GM12878 (cell line): ENCODE measurements at regions not wholly inside any gene's neighbourhood (a gene's known extent, or its start where the extent isn't known, plus 50 kb on each side); places are given as distances from the start of the nearest gene placed in this dataset.

Source experiments
- ATAC-seq: fragments of 200-7000 bp; cut with Tn5 transposase; 3 replicates; pipeline ENCODE4 v1.9.1; 2020; ENCODE audit warnings: mild to moderate bottlenecking, moderate library complexity
- BruUV-seq: library from RNA; stranded (reverse); fragments of 400-500 nt; replicated peaks from 2 replicates; lab custom pipeline; 2021; lab: Mats Ljungman, UMichigan
- CTCF ChIA-PET: fragments of 300-600 bp; sonication (Branson Sonifier 250); formaldehyde crosslinking; extraction: SDS; loops from one replicate; lab custom pipeline; 2021; ENCODE audit warnings: inconsistent platforms; lab: Yijun Ruan, JAX
- POLR2A ChIA-PET: fragments of 350-600 bp; formaldehyde crosslinking; extraction: SDS; loops from one replicate; lab custom pipeline; 2021; ENCODE audit warnings: inconsistent platforms; lab: Charles Lee
- RAD21 ChIA-PET: fragments of 300-600 bp; sonication (Branson Sonifier 250); formaldehyde crosslinking; loops from one replicate; lab custom pipeline; 2023; ENCODE audit warnings: antibody characterized with exemption; ENCODE audit not compliant: unreplicated experiment; lab: Charles Lee
- SMC1A ChIA-PET: fragments of 300-600 bp; sonication (Branson Sonifier 250); formaldehyde crosslinking; loops from one replicate; lab custom pipeline; 2023; ENCODE audit not compliant: unreplicated experiment, uncharacterized antibody; lab: Charles Lee
- DNase-seq: peaks from one replicate; pipeline ENCODE4 v3.0.0-alpha.2; 2011; ENCODE audit warnings: low read depth, low spot score
- FAIRE-seq: peaks from 3 replicates; lab custom pipeline; 2011; peaks lifted over from hg19 to GRCh38; lab: Jason Lieb, UNC
- H2AFZ ChIP-seq: 2 replicates; pipeline ENCODE4 v1.6.0; 2011; ENCODE audit warnings: low read depth, low read length, control low read depth; ENCODE audit not compliant: control insufficient read depth
- H3K27ac ChIP-seq: 2 replicates; pipeline ENCODE4 v1.5.1; 2011; ENCODE audit warnings: control low read depth; ENCODE audit not compliant: control insufficient read depth, insufficient read depth
- H3K27me3 ChIP-seq, 2 experiments: replicated peaks in 1 of 2; 2 replicates each; pipeline versions ENCODE4 v1.6.0 to v1.6.1; 2011; ENCODE audit warnings: low read length in 1 of 2; ENCODE audit not compliant: control insufficient read depth in 2 of 2, insufficient read depth in 2 of 2
- H3K36me3 ChIP-seq, 2 experiments: 2 replicates each; pipeline ENCODE4 v1.5.1; 2011; ENCODE audit warnings: low read length in 1 of 2; ENCODE audit not compliant: control insufficient read depth in 2 of 2, insufficient read depth in 2 of 2
- H3K4me1 ChIP-seq: 2 replicates; pipeline ENCODE4 v1.6.1; 2011; ENCODE audit warnings: mild to moderate bottlenecking, low read length, moderate library complexity, mixed read lengths; ENCODE audit not compliant: control insufficient read depth, insufficient read depth
- H3K4me2 ChIP-seq: 2 replicates; pipeline ENCODE4 v1.6.0; 2011; ENCODE audit warnings: control low read depth; ENCODE audit not compliant: control insufficient read depth, insufficient read depth
- H3K4me3 ChIP-seq: fragments of 200-600 bp; sonication (generic); 2 replicates; pipeline ENCODE4 v1.5.1; 2016
- H3K79me2 ChIP-seq: 2 replicates; pipeline ENCODE4 v1.6.0; 2011; ENCODE audit warnings: low read length; ENCODE audit not compliant: control insufficient read depth, insufficient read depth
- H3K9ac ChIP-seq: 2 replicates; pipeline ENCODE4 v1.8.0; 2011; ENCODE audit warnings: low read length, control low read depth, mixed read lengths; ENCODE audit not compliant: control insufficient read depth, insufficient read depth
- H3K9me3 ChIP-seq: replicated peaks from 3 replicates; pipeline ENCODE4 v1.5.1; 2011; ENCODE audit warnings: mild to moderate bottlenecking, low read length; ENCODE audit not compliant: control insufficient read depth, insufficient read depth
- H4K20me1 ChIP-seq: 2 replicates; pipeline ENCODE4 v1.6.0; 2011; ENCODE audit not compliant: control insufficient read depth, insufficient read depth
- BHLHE40 ChIP-seq, 2 experiments: fragments of 450-650 bp in 1 of 2; IDR thresholded peaks; 2 replicates each; pipeline ENCODE4 v1.6.1; 2011 to 2017; ENCODE audit warnings: low read depth in 2 of 2, borderline replicate concordance in 1 of 2, improper control_type of control experiment in 1 of 2, low read length in 1 of 2, mild to moderate bottlenecking in 1 of 2
- CHD2 ChIP-seq: IDR thresholded peaks from 2 replicates; pipeline ENCODE4 v1.6.1; 2011; ENCODE audit warnings: low read depth, low read length, improper control_type of control experiment, borderline replicate concordance
- FOXK2 ChIP-seq: fragments of 450-650 bp; IDR thresholded peaks from 2 replicates; pipeline ENCODE4 v1.6.1; 2017; ENCODE audit warnings: mild to moderate bottlenecking, moderate library complexity
- SREBF2 ChIP-seq: IDR thresholded peaks from 2 replicates; pipeline ENCODE4 v1.6.1; 2012; ENCODE audit warnings: mild to moderate bottlenecking, low read length
- ZBED1 ChIP-seq: IDR thresholded peaks from 2 replicates; pipeline ENCODE4 v1.6.1; 2016; ENCODE audit warnings: borderline replicate concordance
- WGBS: methylation state at CpG from one replicate; pipeline ENCODE4 v1.1.6; 2016; ENCODE audit warnings: low lambda C conversion rate; ENCODE audit not compliant: insufficient replicate concordance, insufficient coverage; ENCODE audit errors: missing lambda C conversion rate; 5-methylcytosine and 5-hydroxymethylcytosine counted together
- in situ Hi-C: fragments of 300-500 bp; cut with MboI; formaldehyde crosslinking; loops from 9 replicates; pipeline ENCODE4 v1.14.3; 2018; ENCODE audit warnings: mixed read lengths
- intact Hi-C: fragments of 100-400 bp; cut with micrococcal nuclease; formaldehyde crosslinking; loops from one replicate; pipeline ENCODE4 v1.14.2; 2022; ENCODE audit not compliant: unreplicated experiment
- TF ChIP-seq, protein P1 (sequence below): fragments of 450-650 bp; IDR thresholded peaks from 2 replicates; pipeline ENCODE4 v1.6.1; 2017; ENCODE audit warnings: low read depth, mild to moderate bottlenecking, moderate library complexity
- TF ChIP-seq, protein P2 (sequence below): fragments of 450-650 bp; formaldehyde crosslinking; IDR thresholded peaks from 2 replicates; pipeline ENCODE4 v1.4.0; 2022; ENCODE audit warnings: mild to moderate bottlenecking, moderate library complexity
- TF ChIP-seq, protein P3 (sequence below): IDR thresholded peaks from 2 replicates; pipeline ENCODE4 v1.6.1; 2012; ENCODE audit warnings: low read depth, low read length, improper control_type of control experiment

DNA sequence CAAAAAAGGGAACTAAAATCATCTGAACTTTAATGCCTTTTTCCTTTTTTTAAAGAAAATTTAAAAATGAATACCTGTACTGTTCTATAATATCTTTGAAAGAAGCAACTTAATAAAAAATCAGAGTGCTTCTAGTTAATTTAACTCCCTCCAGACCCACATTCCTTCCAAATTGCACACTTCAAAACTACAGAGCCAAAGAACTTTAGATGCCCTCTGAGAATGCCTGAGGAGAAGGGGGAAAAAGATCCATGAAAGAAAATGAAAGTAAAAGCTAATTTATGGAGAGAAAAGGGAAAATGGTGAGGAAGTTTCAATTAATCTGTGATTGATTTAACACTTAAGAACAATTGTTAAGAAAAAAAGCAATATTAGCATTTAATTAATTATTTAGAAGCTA is 1141.6 kb downstream of the IGSF11 start:
- in situ Hi-C loops (no loop called here), intact Hi-C loops (no loop called here)
- ATAC-seq (no peak), FAIRE-seq (no peak)
- POLR2A ChIA-PET, result no interaction called here
- Histone ChIP-seq H2AFZ (no peak overlapping the region), H3K4me3 (no peak overlapping the region), H3K36me3 (no peaks in the 10 kb centered on the region), H4K20me1 (no peaks in the 10 kb centered on the region), H3K4me1 (no peaks in the 10 kb centered on the region), H3K9ac (no peak overlapping the region), H3K27me3 (no peaks in the 10 kb centered on the region), H3K79me2 (no peaks in the 10 kb centered on the region), H3K27ac (no peak overlapping the region), H3K9me3 (no peaks in the 10 kb centered on the region)
- RAD21 ChIA-PET, result no interaction called here
- no TSS peak for BruUV-seq
- SMC1A ChIA-PET, result interaction anchor here (1.7 kb wide), 1 partner anchor 19 kb away, joined by 3 read pairs; no protein-coding TSS in a partner anchor
- CTCF ChIA-PET, result no interaction called here
- TF ChIP-seq BHLHE40 (IDR thresholded peaks at IDR 0.05; ENCODE audit: borderline replicate concordance in 1 of 2, low read depth in 2 of 2, low read length in 1 of 2), result no peak
- TF ChIP-seq, protein P1, sequence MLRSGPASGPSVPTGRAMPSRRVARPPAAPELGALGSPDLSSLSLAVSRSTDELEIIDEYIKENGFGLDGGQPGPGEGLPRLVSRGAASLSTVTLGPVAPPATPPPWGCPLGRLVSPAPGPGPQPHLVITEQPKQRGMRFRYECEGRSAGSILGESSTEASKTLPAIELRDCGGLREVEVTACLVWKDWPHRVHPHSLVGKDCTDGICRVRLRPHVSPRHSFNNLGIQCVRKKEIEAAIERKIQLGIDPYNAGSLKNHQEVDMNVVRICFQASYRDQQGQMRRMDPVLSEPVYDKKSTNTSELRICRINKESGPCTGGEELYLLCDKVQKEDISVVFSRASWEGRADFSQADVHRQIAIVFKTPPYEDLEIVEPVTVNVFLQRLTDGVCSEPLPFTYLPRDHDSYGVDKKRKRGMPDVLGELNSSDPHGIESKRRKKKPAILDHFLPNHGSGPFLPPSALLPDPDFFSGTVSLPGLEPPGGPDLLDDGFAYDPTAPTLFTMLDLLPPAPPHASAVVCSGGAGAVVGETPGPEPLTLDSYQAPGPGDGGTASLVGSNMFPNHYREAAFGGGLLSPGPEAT, result no peak
- TF ChIP-seq, all 136 proteins: peak for 0
- no peak overlapping the region for H3K4me2 ChIP-seq
- no peak for DNase-seq

DNA sequence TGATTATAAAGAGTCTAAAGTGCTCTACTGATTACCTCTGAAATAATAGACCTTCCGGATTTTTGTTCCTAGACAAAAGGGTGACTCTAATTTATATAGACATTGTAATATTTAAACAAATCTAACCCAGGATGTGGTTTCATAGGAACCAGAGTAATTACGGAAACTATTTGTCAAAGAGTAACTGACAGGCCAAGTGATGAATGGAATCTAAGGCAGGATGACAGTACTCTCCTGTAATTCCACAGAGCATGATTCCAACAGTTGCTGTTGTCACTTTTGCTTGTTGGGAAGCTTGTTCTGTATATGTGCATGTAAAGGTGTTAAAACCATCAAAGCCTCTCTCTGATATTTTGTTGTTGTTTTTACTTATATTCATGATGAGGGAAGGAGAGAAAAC is 1141.0 kb downstream of the IGSF11 start:
- Histone ChIP-seq H3K9me3 (no peaks in the 10 kb centered on the region), H3K9ac (no peak overlapping the region), H3K36me3 (no peaks in the 10 kb centered on the region), H2AFZ (no peak overlapping the region), H4K20me1 (no peaks in the 10 kb centered on the region), H3K27me3 (no peaks in the 10 kb centered on the region), H3K27ac (no peak overlapping the region), H3K4me1 (no peaks in the 10 kb centered on the region), H3K79me2 (no peaks in the 10 kb centered on the region), H3K4me2 (no peak overlapping the region), H3K4me3 (no peak overlapping the region)
- TF ChIP-seq CHD2 (no peak), SREBF2 (no peak), FOXK2 (no peak), ZBED1 (no peak)
- TF ChIP-seq, protein P2, sequence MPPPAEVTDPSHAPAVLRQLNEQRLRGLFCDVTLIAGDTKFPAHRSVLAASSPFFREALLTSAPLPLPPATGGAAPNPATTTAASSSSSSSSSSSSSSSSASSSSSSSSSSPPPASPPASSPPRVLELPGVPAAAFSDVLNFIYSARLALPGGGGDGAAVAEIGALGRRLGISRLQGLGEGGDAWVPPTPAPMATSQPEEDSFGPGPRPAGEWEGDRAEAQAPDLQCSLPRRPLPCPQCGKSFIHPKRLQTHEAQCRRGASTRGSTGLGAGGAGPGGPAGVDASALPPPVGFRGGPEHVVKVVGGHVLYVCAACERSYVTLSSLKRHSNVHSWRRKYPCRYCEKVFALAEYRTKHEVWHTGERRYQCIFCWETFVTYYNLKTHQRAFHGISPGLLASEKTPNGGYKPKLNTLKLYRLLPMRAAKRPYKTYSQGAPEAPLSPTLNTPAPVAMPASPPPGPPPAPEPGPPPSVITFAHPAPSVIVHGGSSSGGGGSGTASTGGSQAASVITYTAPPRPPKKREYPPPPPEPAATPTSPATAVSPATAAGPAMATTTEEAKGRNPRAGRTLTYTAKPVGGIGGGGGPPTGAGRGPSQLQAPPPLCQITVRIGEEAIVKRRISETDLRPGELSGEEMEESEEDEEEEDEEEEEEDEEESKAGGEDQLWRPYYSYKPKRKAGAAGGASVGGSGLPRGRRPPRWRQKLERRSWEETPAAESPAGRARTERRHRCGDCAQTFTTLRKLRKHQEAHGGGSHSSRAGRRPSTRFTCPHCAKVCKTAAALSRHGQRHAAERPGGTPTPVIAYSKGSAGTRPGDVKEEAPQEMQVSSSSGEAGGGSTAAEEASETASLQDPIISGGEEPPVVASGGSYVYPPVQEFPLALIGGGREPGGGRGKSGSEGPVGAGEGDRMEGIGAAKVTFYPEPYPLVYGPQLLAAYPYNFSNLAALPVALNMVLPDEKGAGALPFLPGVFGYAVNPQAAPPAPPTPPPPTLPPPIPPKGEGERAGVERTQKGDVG, result no peak
- TF ChIP-seq, protein P3, sequence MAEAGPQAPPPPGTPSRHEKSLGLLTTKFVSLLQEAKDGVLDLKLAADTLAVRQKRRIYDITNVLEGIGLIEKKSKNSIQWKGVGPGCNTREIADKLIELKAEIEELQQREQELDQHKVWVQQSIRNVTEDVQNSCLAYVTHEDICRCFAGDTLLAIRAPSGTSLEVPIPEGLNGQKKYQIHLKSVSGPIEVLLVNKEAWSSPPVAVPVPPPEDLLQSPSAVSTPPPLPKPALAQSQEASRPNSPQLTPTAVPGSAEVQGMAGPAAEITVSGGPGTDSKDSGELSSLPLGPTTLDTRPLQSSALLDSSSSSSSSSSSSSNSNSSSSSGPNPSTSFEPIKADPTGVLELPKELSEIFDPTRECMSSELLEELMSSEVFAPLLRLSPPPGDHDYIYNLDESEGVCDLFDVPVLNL, result no peak
- SMC1A ChIA-PET, result interaction anchor here (1.7 kb wide), 1 partner anchor 20 kb away, joined by 3 read pairs; no protein-coding TSS in a partner anchor
- 0% methylated on average over 2 of the region's 2 CpGs for WGBS
- RAD21 ChIA-PET, result no interaction called here
- intact Hi-C loops (no loop called here), in situ Hi-C loops (no loop called here)
- DNase-seq (no peak), FAIRE-seq (no peak), ATAC-seq (no peak)
- POLR2A ChIA-PET, result no interaction called here
- BruUV-seq, result no TSS peak
- CTCF ChIA-PET, result no interaction called here
